Fibroblast of lung (primary cell): ENCODE measurements at regions not wholly inside any gene's neighbourhood (a gene's known extent, or its start where the extent isn't known, plus 50 kb on each side); places are given as distances from the start of the nearest gene placed in this dataset.

Source experiments
- DNase-seq, 2 donors: peaks; one replicate each; pipeline versions ENCODE4 v3.0.0 to v3.0.0-alpha.2; 2010; ENCODE audit warnings: low read depth in 2 of 2
- H2AFZ ChIP-seq: 2 replicates; pipeline ENCODE4 v1.5.1; 2012; ENCODE audit warnings: low read length, control low read depth, inconsistent platforms
- H3K27ac ChIP-seq: 2 replicates; pipeline ENCODE4 v1.5.1; 2011; ENCODE audit warnings: low read length, control low read depth; ENCODE audit not compliant: insufficient read depth
- H3K27me3 ChIP-seq: 2 replicates; pipeline ENCODE4 v1.5.1; 2011; ENCODE audit warnings: mild to moderate bottlenecking, low read length; ENCODE audit not compliant: control insufficient read depth, insufficient read depth
- H3K36me3 ChIP-seq: 2 replicates; pipeline ENCODE4 v1.5.1; 2011; ENCODE audit warnings: low read length; ENCODE audit not compliant: control insufficient read depth, insufficient read depth
- H3K4me1 ChIP-seq: 2 replicates; pipeline ENCODE4 v1.5.1; 2011; ENCODE audit warnings: low read length; ENCODE audit not compliant: control insufficient read depth, insufficient read depth; ENCODE audit errors: extremely low read depth
- H3K4me2 ChIP-seq: 2 replicates; pipeline ENCODE4 v1.5.1; 2011; ENCODE audit warnings: low read length, control low read depth; ENCODE audit not compliant: insufficient read depth; ENCODE audit errors: extremely low read depth
- H3K4me3 ChIP-seq, 4 experiments: fragments of 200-600 bp in 1 of 4; sonication (generic) in 1 of 4; replicated peaks in 1 of 4; 2 replicates each; pipeline ENCODE4 v1.5.1; 2011 to 2016; ENCODE audit warnings: low read length in 4 of 4, low read depth in 3 of 4, mild to moderate bottlenecking in 3 of 4, control low read depth in 2 of 4, inconsistent platforms in 1 of 4, mixed read lengths in 1 of 4; ENCODE audit not compliant: insufficient read depth in 1 of 4; ENCODE audit errors: control extremely low read depth in 1 of 4
- H3K79me2 ChIP-seq: 2 replicates; pipeline ENCODE4 v1.5.1; 2012; ENCODE audit warnings: mild to moderate bottlenecking, low read length, inconsistent platforms; ENCODE audit not compliant: control insufficient read depth, insufficient read depth
- H3K9ac ChIP-seq: 2 replicates; pipeline ENCODE4 v1.5.1; 2011; ENCODE audit warnings: mild to moderate bottlenecking, low read length, control low read depth; ENCODE audit not compliant: insufficient read depth
- H3K9me3 ChIP-seq: 2 replicates; pipeline ENCODE4 v1.5.1; 2012; ENCODE audit warnings: low read depth, low read length; ENCODE audit not compliant: control insufficient read depth, insufficient read depth
- H4K20me1 ChIP-seq: 2 replicates; pipeline ENCODE4 v1.5.1; 2011; ENCODE audit warnings: low read length; ENCODE audit not compliant: control insufficient read depth, insufficient read depth; ENCODE audit errors: extremely low read depth
- EZH2 ChIP-seq: IDR thresholded peaks from 2 replicates; pipeline ENCODE4 v1.5.1; 2012; ENCODE audit warnings: low read length, control low read depth, mild to moderate bottlenecking; ENCODE audit errors: missing control alignments
- TF ChIP-seq, protein P1 (sequence below), 2 donors: IDR thresholded peaks in 1 of 2; conservative IDR thresholded peaks in 1 of 2; 1 replicate in 1 of 2; 2 replicates in 1 of 2; pipeline ENCODE4 v1.5.1; 2011 to 2012; ENCODE audit warnings: low read length in 2 of 2, control low read depth in 1 of 2, inconsistent platforms in 1 of 2, low read depth in 1 of 2, mild to moderate bottlenecking in 1 of 2

DNA sequence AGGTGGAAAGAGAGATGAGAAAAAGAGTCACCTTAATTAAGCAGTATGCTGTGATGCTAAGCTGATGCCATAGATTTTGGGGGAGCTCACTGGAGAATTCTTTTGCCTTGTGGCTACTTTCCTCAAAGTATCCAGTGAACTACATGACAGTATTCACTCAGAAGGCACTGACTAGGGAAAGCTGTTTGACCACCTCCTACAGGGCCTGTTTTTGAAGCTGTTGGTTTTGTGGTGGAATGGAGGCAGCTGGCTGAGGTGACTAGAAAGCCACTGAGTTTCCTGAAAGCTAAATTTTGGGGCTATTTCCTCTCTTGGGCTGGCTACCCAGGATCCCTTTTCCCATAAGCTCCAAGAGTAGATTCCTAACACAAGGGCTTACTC is 124.8 kb upstream of the EOLA2 start:
- Histone ChIP-seq H3K9ac (no peak overlapping the region), H3K4me2 (peak overlapping the region; percentile 32), H3K36me3 (no peaks in the 10 kb centered on the region), H3K4me3 (no peak overlapping the region), H3K9me3 (no peaks in the 10 kb centered on the region), H3K4me1 (peaks cover 10% of the 10 kb centered on the region), H3K27me3 (no peaks in the 10 kb centered on the region), H3K79me2 (no peaks in the 10 kb centered on the region), H3K27ac (peak overlapping the region; percentile 52), H2AFZ (no peak overlapping the region), H4K20me1 (no peaks in the 10 kb centered on the region)
- TF ChIP-seq EZH2, result no peak
- TF ChIP-seq, protein P1, sequence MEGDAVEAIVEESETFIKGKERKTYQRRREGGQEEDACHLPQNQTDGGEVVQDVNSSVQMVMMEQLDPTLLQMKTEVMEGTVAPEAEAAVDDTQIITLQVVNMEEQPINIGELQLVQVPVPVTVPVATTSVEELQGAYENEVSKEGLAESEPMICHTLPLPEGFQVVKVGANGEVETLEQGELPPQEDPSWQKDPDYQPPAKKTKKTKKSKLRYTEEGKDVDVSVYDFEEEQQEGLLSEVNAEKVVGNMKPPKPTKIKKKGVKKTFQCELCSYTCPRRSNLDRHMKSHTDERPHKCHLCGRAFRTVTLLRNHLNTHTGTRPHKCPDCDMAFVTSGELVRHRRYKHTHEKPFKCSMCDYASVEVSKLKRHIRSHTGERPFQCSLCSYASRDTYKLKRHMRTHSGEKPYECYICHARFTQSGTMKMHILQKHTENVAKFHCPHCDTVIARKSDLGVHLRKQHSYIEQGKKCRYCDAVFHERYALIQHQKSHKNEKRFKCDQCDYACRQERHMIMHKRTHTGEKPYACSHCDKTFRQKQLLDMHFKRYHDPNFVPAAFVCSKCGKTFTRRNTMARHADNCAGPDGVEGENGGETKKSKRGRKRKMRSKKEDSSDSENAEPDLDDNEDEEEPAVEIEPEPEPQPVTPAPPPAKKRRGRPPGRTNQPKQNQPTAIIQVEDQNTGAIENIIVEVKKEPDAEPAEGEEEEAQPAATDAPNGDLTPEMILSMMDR (conservative IDR thresholded peaks at IDR 0.05 in 1 of 2, IDR thresholded peaks at IDR 0.05 in 1 of 2; ENCODE audit: low read depth in 1 of 2, low read length in 2 of 2), result no peak
- no peak for DNase-seq

DNA sequence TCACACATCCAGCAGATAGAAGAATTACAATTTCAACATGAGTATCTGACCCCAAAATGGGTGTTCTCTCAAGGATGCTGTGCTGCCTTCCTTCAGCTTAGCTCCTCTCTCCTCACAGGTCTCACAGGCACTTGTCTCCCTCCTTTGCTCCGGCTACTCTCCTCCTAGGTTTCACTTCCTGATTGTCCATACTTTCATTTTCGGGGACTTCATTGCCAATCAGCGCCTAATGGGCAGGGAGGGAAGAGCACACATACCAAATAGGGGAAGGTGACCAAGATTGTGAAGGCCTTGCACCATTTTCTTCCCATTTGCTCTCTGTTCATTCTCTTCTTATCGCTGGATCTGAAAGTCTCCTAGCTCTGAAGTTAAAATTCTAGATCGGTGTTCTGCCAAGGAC is 125.4 kb upstream of the EOLA2 start:
- no peaks in the 10 kb centered on the region for H3K27me3 ChIP-seq
- H2AFZ ChIP-seq, result no peak overlapping the region
- no peak overlapping the region for H3K4me3 ChIP-seq
- TF ChIP-seq, protein P1 (conservative IDR thresholded peaks at IDR 0.05 in 1 of 2, IDR thresholded peaks at IDR 0.05 in 1 of 2; ENCODE audit: low read depth in 1 of 2, low read length in 2 of 2), result no peak
- no peak for TF ChIP-seq EZH2
- H3K9ac ChIP-seq, result no peak overlapping the region
- H3K4me1 ChIP-seq, result peaks cover 10% of the 10 kb centered on the region
- H3K79me2 ChIP-seq, result no peaks in the 10 kb centered on the region
- no peaks in the 10 kb centered on the region for H4K20me1 ChIP-seq
- no peaks in the 10 kb centered on the region for H3K36me3 ChIP-seq
- DNase-seq, result no peak
- H3K4me2 ChIP-seq, result no peak overlapping the region
- peak overlapping the region; percentile 52 for H3K27ac ChIP-seq
- H3K9me3 ChIP-seq, result no peaks in the 10 kb centered on the region

DNA sequence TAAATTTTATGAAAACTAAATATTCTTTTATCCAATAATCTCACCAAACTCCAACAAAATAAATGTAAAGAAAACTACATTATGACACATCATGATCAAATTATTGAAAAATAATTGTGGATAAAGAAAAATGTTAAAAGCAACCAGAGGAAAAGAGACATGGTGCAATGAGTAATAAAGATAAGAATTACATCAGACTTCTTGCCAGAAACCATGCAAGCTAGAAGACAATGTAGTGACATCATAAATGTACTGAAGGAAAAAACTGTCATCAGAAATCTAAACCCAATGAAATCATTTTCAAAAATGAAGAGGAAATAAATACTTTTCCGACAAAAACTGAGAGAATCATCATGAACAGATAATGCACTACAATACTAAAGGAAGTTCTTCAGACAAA is 135.9 kb upstream of the EOLA2 start:
- TF ChIP-seq EZH2, result no peak
- TF ChIP-seq, protein P1 (conservative IDR thresholded peaks at IDR 0.05 in 1 of 2, IDR thresholded peaks at IDR 0.05 in 1 of 2; ENCODE audit: low read depth in 1 of 2, low read length in 2 of 2), result no peak
- H4K20me1 ChIP-seq, result no peaks in the 10 kb centered on the region
- peak; percentile 45 to 52 for DNase-seq
- H3K9ac ChIP-seq, result no peak overlapping the region
- H3K79me2 ChIP-seq, result no peaks in the 10 kb centered on the region
- H3K4me1 ChIP-seq, result no peaks in the 10 kb centered on the region
- H3K9me3 ChIP-seq, result no peaks in the 10 kb centered on the region
- no peaks in the 10 kb centered on the region for H3K36me3 ChIP-seq
- H3K27ac ChIP-seq, result no peak overlapping the region
- no peak overlapping the region for H2AFZ ChIP-seq
- no peak overlapping the region for H3K4me2 ChIP-seq
- no peaks in the 10 kb centered on the region for H3K27me3 ChIP-seq
- H3K4me3 ChIP-seq, result no peak overlapping the region
